ENCODE measurements at regions not wholly inside any gene's neighbourhood (a gene's known extent, or its start where the extent isn't known, plus 50 kb on each side); places are given as distances from the start of the nearest gene placed in this dataset.

DNA sequence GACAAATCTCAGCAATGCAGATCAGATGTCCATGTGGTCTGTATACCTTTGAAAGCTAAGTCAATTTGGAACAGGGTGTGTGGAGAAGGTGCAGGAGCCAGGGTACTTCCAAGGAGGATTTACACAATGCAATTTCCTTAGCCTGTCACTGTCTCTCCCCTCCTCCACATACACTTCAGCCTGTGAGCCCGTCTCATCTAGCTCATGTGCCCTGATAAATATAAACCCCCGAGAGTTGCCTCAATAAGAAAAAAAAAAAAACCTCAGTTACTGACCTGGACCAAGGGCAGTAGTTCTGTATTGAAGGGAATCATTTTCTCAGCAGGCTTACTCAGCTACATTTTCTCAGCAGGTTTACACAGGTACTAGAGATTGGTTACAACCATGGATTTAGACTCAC lies 132.1 kb upstream of the PELI2 start:
- Histone ChIP-seq H3K27ac (no peak overlapping the region), H3K27me3 (no peaks in the 10 kb centered on the region), H3K9me3 (replicated peaks in 1 of 3) (no peaks in the 10 kb centered on the region), H3K36me3 (replicated peaks in 1 of 2) (no peaks in the 10 kb centered on the region), H3K4me1 (replicated peaks in 1 of 2) (no peaks in the 10 kb centered on the region), H3K4me3 (no peak overlapping the region)
- intact Hi-C loops (cut with DNase I), result no loop called here
- 16 to 32% (median 22%) methylated on average over 2 of the region's 2 CpGs for WGBS, 4 donors
- no peak for DNase-seq
- TF ChIP-seq, protein P1, sequence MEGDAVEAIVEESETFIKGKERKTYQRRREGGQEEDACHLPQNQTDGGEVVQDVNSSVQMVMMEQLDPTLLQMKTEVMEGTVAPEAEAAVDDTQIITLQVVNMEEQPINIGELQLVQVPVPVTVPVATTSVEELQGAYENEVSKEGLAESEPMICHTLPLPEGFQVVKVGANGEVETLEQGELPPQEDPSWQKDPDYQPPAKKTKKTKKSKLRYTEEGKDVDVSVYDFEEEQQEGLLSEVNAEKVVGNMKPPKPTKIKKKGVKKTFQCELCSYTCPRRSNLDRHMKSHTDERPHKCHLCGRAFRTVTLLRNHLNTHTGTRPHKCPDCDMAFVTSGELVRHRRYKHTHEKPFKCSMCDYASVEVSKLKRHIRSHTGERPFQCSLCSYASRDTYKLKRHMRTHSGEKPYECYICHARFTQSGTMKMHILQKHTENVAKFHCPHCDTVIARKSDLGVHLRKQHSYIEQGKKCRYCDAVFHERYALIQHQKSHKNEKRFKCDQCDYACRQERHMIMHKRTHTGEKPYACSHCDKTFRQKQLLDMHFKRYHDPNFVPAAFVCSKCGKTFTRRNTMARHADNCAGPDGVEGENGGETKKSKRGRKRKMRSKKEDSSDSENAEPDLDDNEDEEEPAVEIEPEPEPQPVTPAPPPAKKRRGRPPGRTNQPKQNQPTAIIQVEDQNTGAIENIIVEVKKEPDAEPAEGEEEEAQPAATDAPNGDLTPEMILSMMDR (IDR thresholded peaks at IDR 0.05), result no peak
- TF ChIP-seq POLR2A (IDR thresholded peaks at IDR 0.05), result no peak

DNA sequence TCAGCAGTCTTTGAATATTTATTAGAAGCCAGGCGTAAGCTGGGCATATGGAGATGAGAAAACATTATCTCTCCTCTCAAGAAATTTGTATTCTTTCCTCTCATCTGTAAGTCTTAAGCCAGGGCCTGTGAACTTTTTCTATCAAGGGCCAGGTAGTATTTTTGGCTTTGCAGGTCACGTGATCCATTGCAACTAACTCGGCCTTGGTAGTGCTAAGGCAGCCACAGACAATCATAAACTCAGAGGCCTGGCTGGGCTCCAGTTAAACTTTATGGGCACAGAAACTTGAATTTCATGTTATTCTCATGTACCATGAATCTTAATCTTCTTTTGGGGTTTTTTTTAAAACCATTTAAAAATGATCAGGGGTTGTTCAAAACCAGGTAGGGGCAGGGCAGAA lies 117.4 kb upstream of the PELI2 start:
- WGBS, 4 donors, result 59 to 69% (median 63%) methylated on average over 3 of the region's 3 CpGs
- peak in 4 of 7 donors; percentile 26 to 46 (median 39) for DNase-seq
- intact Hi-C loops (cut with DNase I), result no loop called here

DNA sequence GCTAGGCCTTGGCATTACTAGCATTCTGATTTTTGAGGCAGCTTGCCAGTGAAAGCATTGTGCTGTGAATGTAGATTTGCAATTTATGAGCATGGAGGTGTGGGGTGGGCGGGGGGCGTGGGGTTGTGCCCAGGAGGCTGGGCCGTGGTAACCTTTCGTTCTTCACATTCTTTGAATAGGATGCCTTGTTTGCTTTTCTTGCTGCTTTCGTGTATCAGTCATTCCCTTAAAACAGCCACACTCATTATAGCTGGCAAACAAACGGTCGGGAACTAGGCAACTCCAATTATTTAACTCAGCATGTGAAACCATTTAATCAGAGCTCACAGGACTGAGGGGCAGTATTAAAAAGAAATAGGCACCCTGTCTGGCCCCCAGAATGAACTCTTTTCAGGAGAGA lies 115.9 kb upstream of the PELI2 start:
- Histone ChIP-seq H3K4me1 (replicated peaks in 1 of 2) (no peaks in the 10 kb centered on the region), H3K4me3 (no peak overlapping the region), H3K27ac (no peak overlapping the region), H3K27me3 (no peaks in the 10 kb centered on the region), H3K9me3 (replicated peaks in 1 of 3) (no peaks in the 10 kb centered on the region), H3K36me3 (replicated peaks in 1 of 2) (no peaks in the 10 kb centered on the region)
- WGBS, 4 donors, result 73 to 89% (median 83%) methylated on average over 7 of the region's 7 CpGs
- no peak for DNase-seq
- intact Hi-C loops (cut with DNase I), result no loop called here
- TF ChIP-seq, protein P1 (IDR thresholded peaks at IDR 0.05), result no peak
- no peak for TF ChIP-seq POLR2A (IDR thresholded peaks at IDR 0.05)

More for the DNA sequence above, 117.4 kb upstream of the PELI2 start:
- no peaks in the 10 kb centered on the region for H3K4me1 ChIP-seq (replicated peaks in 1 of 2)
- H3K27ac ChIP-seq, result no peak overlapping the region
- no peak overlapping the region for H3K4me3 ChIP-seq
- H3K27me3 ChIP-seq, result no peaks in the 10 kb centered on the region
- TF ChIP-seq, protein P1 (IDR thresholded peaks at IDR 0.05), result no peak
- no peak for TF ChIP-seq POLR2A (IDR thresholded peaks at IDR 0.05)
- no peaks in the 10 kb centered on the region for H3K9me3 ChIP-seq (replicated peaks in 1 of 3)
- H3K36me3 ChIP-seq (replicated peaks in 1 of 2), result no peaks in the 10 kb centered on the region

DNA sequence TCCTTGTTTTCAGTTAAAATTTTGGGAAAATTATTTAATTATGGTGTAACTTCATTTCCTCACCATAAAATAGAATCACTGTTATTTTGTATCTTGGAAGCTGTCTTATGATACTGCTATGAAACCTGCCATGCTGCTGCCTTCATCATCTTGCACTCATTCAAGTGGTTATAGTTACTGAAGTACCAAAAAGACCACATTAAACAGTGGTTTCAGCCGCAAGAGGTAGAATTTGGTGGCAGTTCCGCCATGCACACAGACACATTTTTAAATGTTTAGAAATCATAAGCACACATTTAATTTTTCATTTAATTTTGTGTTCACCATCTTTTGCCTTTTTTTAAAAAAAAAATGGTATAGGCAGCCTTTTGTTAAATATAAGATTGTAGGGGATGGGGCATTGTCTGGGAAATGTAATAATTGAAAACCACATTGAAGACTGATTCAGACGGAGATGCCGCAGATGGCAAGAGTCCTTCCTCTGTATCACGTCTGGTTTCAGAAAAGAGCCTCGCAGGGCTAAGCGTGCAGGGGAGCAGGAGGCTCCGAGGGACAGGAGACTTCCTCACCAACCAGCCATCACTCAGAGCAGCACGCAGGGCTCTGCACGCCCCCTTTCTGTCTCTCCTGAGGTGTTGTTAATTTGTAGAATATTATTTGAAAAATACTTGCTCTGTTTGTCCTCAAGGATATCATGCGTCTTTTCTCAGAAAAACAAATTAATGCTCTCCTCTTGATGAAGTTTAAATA lies 115.2 kb upstream of the PELI2 start:
- no peak for TF ChIP-seq POLR2A (IDR thresholded peaks at IDR 0.05)
- TF ChIP-seq, protein P1 (IDR thresholded peaks at IDR 0.05), result no peak

More for the DNA sequence above, 115.2 kb upstream of the PELI2 start:
- intact Hi-C loops (cut with DNase I), result no loop called here
- 75 to 80% (median 79%) methylated on average over 11 of the region's 11 CpGs for WGBS, 4 donors
- Histone ChIP-seq H3K9me3 (replicated peaks in 1 of 3) (no peaks in the 10 kb centered on the region), H3K4me1 (replicated peaks in 1 of 2) (no peaks in the 10 kb centered on the region), H3K27ac (no peak overlapping the region), H3K27me3 (no peaks in the 10 kb centered on the region), H3K4me3 (no peak overlapping the region), H3K36me3 (replicated peaks in 1 of 2) (no peaks in the 10 kb centered on the region)
- DNase-seq, result no peak

Data from adrenal gland (tissue), 9 donors.